Activated CD8-positive, alpha-beta T cell treated with anti-CD3 and anti-CD28 coated beads for 36 hours (primary cell): ENCODE measurements at regions not wholly inside any gene's neighbourhood (a gene's known extent, or its start where the extent isn't known, plus 50 kb on each side); places are given as distances from the start of the nearest gene placed in this dataset.

Source experiments
- ATAC-seq: fragments of 200-7000 bp; cut with Tn5 transposase; one replicate; pipeline ENCODE4 v1.10.0; 2021; ENCODE audit warnings: mild to moderate bottlenecking, moderate library complexity
- CTCF ChIA-PET: fragments of 350-600 bp; sonication (Branson Sonifier 250); formaldehyde crosslinking; loops from one replicate; lab custom pipeline; 2021; ENCODE audit warnings: antibody characterized with exemption; lab: Charles Lee
- POLR2A ChIA-PET: fragments of 350-600 bp; sonication (Branson Sonifier 250); formaldehyde crosslinking; loops from one replicate; lab custom pipeline; 2021; ENCODE audit warnings: antibody characterized with exemption; lab: Charles Lee
- DNase-seq: peaks from one replicate; pipeline ENCODE4 v3.0.0-alpha.2; 2020
- H3K27ac Mint-ChIP-seq: one replicate; pipeline ENCODE4 v1.8.0; 2021; ENCODE audit warnings: mild to moderate bottlenecking, mixed read lengths
- H3K27me3 Mint-ChIP-seq: one replicate; pipeline ENCODE4 v1.8.0; 2021; ENCODE audit warnings: mixed read lengths
- H3K36me3 Mint-ChIP-seq: one replicate; pipeline ENCODE4 v1.8.0; 2021; ENCODE audit warnings: low read depth, mixed read lengths
- H3K4me1 Mint-ChIP-seq: one replicate; pipeline ENCODE4 v1.8.0; 2021; ENCODE audit warnings: low read depth, mixed read lengths
- H3K4me3 Mint-ChIP-seq: one replicate; pipeline ENCODE4 v1.8.0; 2021; ENCODE audit warnings: mild to moderate bottlenecking, moderate library complexity, mixed read lengths
- H3K9me3 Mint-ChIP-seq: one replicate; pipeline ENCODE4 v1.8.0; 2021; ENCODE audit warnings: mixed read lengths
- intact Hi-C: fragments of 100-400 bp; cut with micrococcal nuclease; formaldehyde crosslinking; loops from one replicate; pipeline ENCODE4 v1.10.0; 2022
- TF ChIP-seq, protein P1 (sequence below): fragments of 200-600 bp; IDR thresholded peaks from one replicate; pipeline ENCODE4 v1.8.0; 2022; ENCODE audit warnings: antibody characterized with exemption, mild to moderate bottlenecking

DNA sequence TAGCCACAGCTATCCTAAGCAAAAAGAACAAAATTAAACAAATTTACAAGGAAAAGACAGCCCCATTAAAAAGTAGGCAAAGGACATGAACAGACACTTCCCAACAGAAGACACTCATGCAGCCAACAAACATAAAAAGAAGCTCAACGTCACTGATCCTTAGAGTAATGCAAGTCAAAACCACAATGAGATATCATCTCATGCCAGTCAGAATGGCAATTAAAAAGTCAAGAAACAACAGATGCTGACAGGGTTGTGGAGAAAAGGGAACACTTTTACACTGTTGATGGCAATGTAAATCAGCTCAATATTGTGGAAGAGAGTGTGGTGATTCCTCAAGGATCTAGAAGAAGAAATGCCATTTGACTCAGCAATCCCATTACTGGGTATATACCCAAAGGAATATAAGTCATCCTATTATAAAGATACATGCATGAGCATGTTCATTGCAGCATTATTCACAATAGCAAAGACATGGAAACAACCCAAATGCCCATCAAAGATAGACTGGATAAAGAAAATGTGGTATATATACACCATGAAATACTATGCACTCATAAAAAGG is 163.0 kb upstream of the TET2 start:
- H3K27ac Mint-ChIP-seq: no peak overlapping the region
- DNase-seq (no peak), ATAC-seq (no peak)
- peaks cover 4% of the 10 kb centered on the region for H3K36me3 Mint-ChIP-seq
- TF ChIP-seq, protein P1, sequence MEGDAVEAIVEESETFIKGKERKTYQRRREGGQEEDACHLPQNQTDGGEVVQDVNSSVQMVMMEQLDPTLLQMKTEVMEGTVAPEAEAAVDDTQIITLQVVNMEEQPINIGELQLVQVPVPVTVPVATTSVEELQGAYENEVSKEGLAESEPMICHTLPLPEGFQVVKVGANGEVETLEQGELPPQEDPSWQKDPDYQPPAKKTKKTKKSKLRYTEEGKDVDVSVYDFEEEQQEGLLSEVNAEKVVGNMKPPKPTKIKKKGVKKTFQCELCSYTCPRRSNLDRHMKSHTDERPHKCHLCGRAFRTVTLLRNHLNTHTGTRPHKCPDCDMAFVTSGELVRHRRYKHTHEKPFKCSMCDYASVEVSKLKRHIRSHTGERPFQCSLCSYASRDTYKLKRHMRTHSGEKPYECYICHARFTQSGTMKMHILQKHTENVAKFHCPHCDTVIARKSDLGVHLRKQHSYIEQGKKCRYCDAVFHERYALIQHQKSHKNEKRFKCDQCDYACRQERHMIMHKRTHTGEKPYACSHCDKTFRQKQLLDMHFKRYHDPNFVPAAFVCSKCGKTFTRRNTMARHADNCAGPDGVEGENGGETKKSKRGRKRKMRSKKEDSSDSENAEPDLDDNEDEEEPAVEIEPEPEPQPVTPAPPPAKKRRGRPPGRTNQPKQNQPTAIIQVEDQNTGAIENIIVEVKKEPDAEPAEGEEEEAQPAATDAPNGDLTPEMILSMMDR: no peak
- ChIA-PET CTCF (no interaction called here), POLR2A (no interaction called here)
- H3K27me3 Mint-ChIP-seq: no peaks in the 10 kb centered on the region
- peaks cover 4% of the 10 kb centered on the region for H3K4me1 Mint-ChIP-seq
- H3K9me3 Mint-ChIP-seq: peaks cover 13% of the 10 kb centered on the region
- intact Hi-C loops: no loop called here
- H3K4me3 Mint-ChIP-seq: no peak overlapping the region

DNA sequence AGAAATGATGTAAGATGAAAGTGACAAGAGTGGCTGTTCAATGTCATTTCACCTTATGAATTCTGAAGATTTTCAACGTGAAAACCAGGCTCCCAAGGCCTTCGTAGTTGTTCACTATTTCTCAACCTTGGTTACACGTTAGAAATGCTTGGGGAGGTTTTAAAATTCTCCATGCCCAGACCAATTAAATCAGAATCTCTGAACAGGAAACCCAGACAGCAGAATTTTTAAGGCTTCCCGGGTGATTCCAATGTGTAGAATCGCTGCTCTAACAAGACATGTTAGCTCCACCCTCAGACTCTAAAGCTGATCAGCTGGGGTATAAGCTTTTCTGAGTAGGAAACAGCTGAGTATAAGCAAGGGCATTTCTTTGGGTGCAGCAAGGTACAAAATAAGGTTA is 160.4 kb upstream of the TET2 start:
- H3K9me3 Mint-ChIP-seq: peaks cover 4% of the 10 kb centered on the region
- ChIA-PET POLR2A (interaction anchor here (0.6 to 1.1 kb wide), 3 partner anchors 11 to 109 kb away, joined by 3 read pairs; no protein-coding TSS in a partner anchor), CTCF (no interaction called here)
- intact Hi-C loops: no loop called here
- H3K4me3 Mint-ChIP-seq: no peak overlapping the region
- H3K27ac Mint-ChIP-seq: no peak overlapping the region
- ATAC-seq (no peak), DNase-seq (no peak)
- TF ChIP-seq, protein P1: no peak
- no peaks in the 10 kb centered on the region for H3K36me3 Mint-ChIP-seq
- H3K27me3 Mint-ChIP-seq: no peaks in the 10 kb centered on the region
- H3K4me1 Mint-ChIP-seq: peaks cover 4% of the 10 kb centered on the region

DNA sequence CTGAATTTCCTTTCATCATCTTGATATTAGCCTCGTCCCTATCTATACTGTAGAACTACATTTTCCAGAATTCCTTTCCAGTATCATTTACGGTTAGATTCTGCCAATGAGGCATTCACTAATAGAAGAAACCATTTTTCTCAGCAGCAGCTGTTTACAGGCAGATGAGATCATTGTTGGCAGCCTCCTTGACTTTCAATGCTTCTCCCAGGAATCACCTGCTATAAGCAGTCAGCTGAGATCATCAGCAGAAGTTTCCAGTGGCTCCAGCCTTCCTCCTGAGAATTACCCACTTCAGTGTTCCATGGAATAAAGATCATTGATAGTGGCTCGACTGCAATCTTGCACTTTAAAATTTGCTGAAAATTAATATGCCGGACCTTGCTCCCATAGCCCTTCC is 157.3 kb upstream of the TET2 start:
- TF ChIP-seq, protein P1: no peak
- Mint-ChIP-seq H3K36me3 (no peaks in the 10 kb centered on the region), H3K27me3 (no peaks in the 10 kb centered on the region), H3K4me3 (no peak overlapping the region), H3K9me3 (peaks cover 11% of the 10 kb centered on the region), H3K27ac (no peak overlapping the region), H3K4me1 (no peaks in the 10 kb centered on the region)
- no peak for DNase-seq
- intact Hi-C loops: no loop called here
- CTCF ChIA-PET: no interaction called here
- ATAC-seq: no peak
- POLR2A ChIA-PET: no interaction called here

DNA sequence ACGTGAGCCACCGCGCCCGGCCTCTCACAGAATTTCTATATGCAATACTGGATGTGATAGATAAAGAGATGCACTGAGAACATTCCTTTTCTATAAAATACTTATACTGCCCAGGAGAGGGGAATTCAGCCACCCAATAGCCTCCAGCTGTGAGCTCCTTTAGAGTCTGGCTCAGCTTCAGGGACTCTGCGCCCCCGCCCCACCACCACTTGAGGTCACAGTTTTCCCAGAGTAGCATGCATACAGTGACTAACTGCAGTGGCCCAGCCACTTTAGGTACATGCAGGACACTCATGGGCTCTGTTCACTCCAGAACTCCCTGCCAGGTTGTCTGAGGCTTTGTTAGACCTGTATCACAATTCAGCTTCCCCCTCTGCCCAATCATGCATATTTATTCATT is 144.4 kb upstream of the TET2 start:
- POLR2A ChIA-PET: no interaction called here
- H3K27ac Mint-ChIP-seq: no peak overlapping the region
- intact Hi-C loops: no loop called here
- H3K9me3 Mint-ChIP-seq: no peaks in the 10 kb centered on the region
- CTCF ChIA-PET: interaction anchor here (1.5 to 1.6 kb wide), 2 partner anchors 141 to 472 kb away, joined by 3 to 4 read pairs; partner anchors contain the start of gene PPA2
- ATAC-seq: no peak
- H3K27me3 Mint-ChIP-seq: no peaks in the 10 kb centered on the region
- H3K4me3 Mint-ChIP-seq: no peak overlapping the region
- H3K36me3 Mint-ChIP-seq: no peaks in the 10 kb centered on the region
- no peaks in the 10 kb centered on the region for H3K4me1 Mint-ChIP-seq
- DNase-seq: no peak
- TF ChIP-seq, protein P1: no peak

DNA sequence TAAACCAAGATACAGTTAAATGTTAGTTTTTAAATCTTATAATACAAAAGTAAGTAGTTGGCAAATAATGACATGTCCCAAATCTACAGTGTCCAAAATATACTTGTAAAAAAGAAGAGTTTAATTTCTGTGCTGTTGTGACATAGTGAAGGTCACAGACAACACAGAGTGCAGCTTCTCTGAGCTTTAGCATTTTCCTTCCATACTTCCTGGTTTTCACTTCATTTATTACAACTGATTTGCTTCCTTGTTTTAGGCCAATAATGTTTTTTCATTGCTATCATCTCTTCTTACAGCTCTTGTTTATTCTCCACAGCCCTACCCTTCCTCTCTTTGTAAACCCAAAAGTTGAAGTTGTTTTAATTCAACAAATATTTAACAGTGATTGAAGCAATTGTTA is 132.4 kb upstream of the TET2 start:
- Mint-ChIP-seq H3K36me3 (no peaks in the 10 kb centered on the region), H3K4me1 (no peaks in the 10 kb centered on the region), H3K9me3 (peaks cover 6% of the 10 kb centered on the region), H3K4me3 (no peak overlapping the region), H3K27me3 (peaks cover 2% of the 10 kb centered on the region), H3K27ac (no peak overlapping the region)
- ChIA-PET POLR2A (no interaction called here), CTCF (interaction anchor here (0.8 kb wide), 1 partner anchor 154 kb away, joined by 3 read pairs; no protein-coding TSS in a partner anchor)
- TF ChIP-seq, protein P1: no peak
- ATAC-seq (no peak), DNase-seq (no peak)
- intact Hi-C loops: no loop called here
